ENCODE measurements at regions not wholly inside any gene's neighbourhood (a gene's known extent, or its start where the extent isn't known, plus 50 kb on each side); places are given as distances from the start of the nearest gene placed in this dataset.

- H3K4me1 ChIP-seq (ENCODE audit: control insufficient read depth in 1 of 2, insufficient read depth in 2 of 2, low read length in 2 of 2), result no peaks in the 10 kb centered on the region
- TF ChIP-seq CTCF (IDR thresholded peaks at IDR 0.05 in 2 of 3, conservative IDR thresholded peaks at IDR 0.05 in 1 of 3; ENCODE audit: borderline replicate concordance in 1 of 3, insufficient read depth in 1 of 3, low read depth in 2 of 3, low read length in 2 of 3) (no peak), CEBPB (IDR thresholded peaks at IDR 0.05; ENCODE audit: low read depth) (no peak), RAD21 (IDR thresholded peaks at IDR 0.05; ENCODE audit: low read depth) (no peak), ELF1 (IDR thresholded peaks at IDR 0.05; ENCODE audit: borderline replicate concordance, low read depth) (no peak), EGR1 (IDR thresholded peaks at IDR 0.05; ENCODE audit: low read depth) (no peak), MAX (IDR thresholded peaks at IDR 0.05) (no peak), CBX3 (IDR thresholded peaks at IDR 0.05; ENCODE audit: low read depth) (no peak), SP1 (IDR thresholded peaks at IDR 0.05; ENCODE audit: low read depth) (no peak), EZH2 (IDR thresholded peaks at IDR 0.05) (no peak), JUND (IDR thresholded peaks at IDR 0.05) (no peak), ZFX (IDR thresholded peaks at IDR 0.05) (no peak), ZNF274 (IDR thresholded peaks at IDR 0.05; ENCODE audit: low read depth, low read length) (no peak), YY1 (IDR thresholded peaks at IDR 0.05; ENCODE audit: extremely low read depth, insufficient replicate concordance, low read depth, low read length) (no peak), ATF3 (IDR thresholded peaks at IDR 0.05) (no peak)
- no peaks in the 10 kb centered on the region for H3K36me3 ChIP-seq (ENCODE audit: control insufficient read depth in 1 of 2, insufficient read depth in 2 of 2, low read length in 2 of 2)
- ChIA-PET POLR2A (no interaction called here), CTCF (no interaction called here), RAD21 (ENCODE audit: low non-redundant PET in 1 of 2, low total read pairs in 2 of 2, uncharacterized antibody in 2 of 2, unreplicated experiment in 2 of 2) (no interaction called here)
- no peak overlapping the region for H3K4me2 ChIP-seq (ENCODE audit: low read length)
- no peaks in the 10 kb centered on the region for H3K79me2 ChIP-seq (ENCODE audit: insufficient read depth, low read length)
- no peak for ATAC-seq
- H3K27ac ChIP-seq (ENCODE audit: low read depth, low read length), result no peak overlapping the region
- no peaks in the 10 kb centered on the region for H3K9me2 ChIP-seq (ENCODE audit: insufficient read depth)
- H3K9ac ChIP-seq (ENCODE audit: low read length), result no peak overlapping the region
- H3K27me3 ChIP-seq (ENCODE audit: insufficient read depth, low read length), result no peaks in the 10 kb centered on the region
- no TSS peak for BruUV-seq (replicated peaks)
- no peaks in the 10 kb centered on the region for H3K9me3 ChIP-seq (ENCODE audit: control insufficient read depth in 1 of 2, insufficient read depth in 1 of 2, low read depth in 1 of 2, low read length in 2 of 2)
- H2AFZ ChIP-seq (ENCODE audit: low read depth, low read length, poor library complexity, severe bottlenecking), result no peak overlapping the region
- no peak for DNase-seq (ENCODE audit: low read depth, low spot score)
- no peak overlapping the region for H3K4me3 ChIP-seq (replicated peaks in 1 of 2; ENCODE audit: low read depth in 1 of 2, low read length in 2 of 2)
- intact Hi-C loops (cut with micrococcal nuclease), result no loop called here
- no peaks in the 10 kb centered on the region for H4K20me1 ChIP-seq (ENCODE audit: insufficient read depth)
Measured at GRCh38 chrX:106401965-106402559, 209.7 kb upstream of the RADX start.
